AG08395 (cell line): ENCODE measurements at regions not wholly inside any gene's neighbourhood (a gene's known extent, or its start where the extent isn't known, plus 50 kb on each side); places are given as distances from the start of the nearest gene placed in this dataset.

Experiments
- DNase-seq: peaks from one replicate; pipeline ENCODE4 v3.0.0; 2012; ENCODE audit warnings: mixed read lengths, low spot score

- DNase-seq = no peak
These were observed 144.9 kb upstream of the CDH6 start for GRCh38 chr5:31048282-31049270.

GRCh38 chr5:31047621-31048020, 145.9 kb upstream of the CDH6 start:
- DNase-seq = no peak

- DNase-seq = no peak
These were observed 146.5 kb upstream of the CDH6 start for GRCh38 chr5:31047007-31047406.

GRCh38 chr5:31036411-31036810, 157.1 kb upstream of the CDH6 start:
- DNase-seq = no peak

GRCh38 chr5:31033295-31033694, 160.2 kb upstream of the CDH6 start:
- DNase-seq = no peak

- no peak for DNase-seq
These were observed 163.6 kb upstream of the CDH6 start for GRCh38 chr5:31029925-31030324.

- no peak for DNase-seq
These were observed 165.8 kb upstream of the CDH6 start for GRCh38 chr5:31027721-31028120.

- no peak for DNase-seq
These were observed 170.4 kb upstream of the CDH6 start for GRCh38 chr5:31023105-31023504.

GRCh38 chr5:31021181-31021624, 172.3 kb upstream of the CDH6 start:
- no peak for DNase-seq

- no peak for DNase-seq
These were observed 185.3 kb upstream of the CDH6 start for GRCh38 chr5:31008231-31008630.

- DNase-seq = no peak
These were observed 185.8 kb upstream of the CDH6 start for GRCh38 chr5:31007672-31008071.

- no peak for DNase-seq
These were observed 193.2 kb upstream of the CDH6 start for GRCh38 chr5:31000287-31000686.

- no peak for DNase-seq
These were observed 195.8 kb upstream of the CDH6 start for GRCh38 chr5:30997681-30998080.

- no peak for DNase-seq
These were observed 198.6 kb upstream of the CDH6 start for GRCh38 chr5:30994902-30995301.

GRCh38 chr5:30994176-30994575, 199.3 kb upstream of the CDH6 start:
- DNase-seq = no peak

GRCh38 chr5:30991462-30991861, 202.0 kb upstream of the CDH6 start:
- DNase-seq = no peak

- DNase-seq = no peak
These were observed 211.9 kb upstream of the CDH6 start for GRCh38 chr5:30981576-30981975.

- no peak for DNase-seq
These were observed 224.5 kb upstream of the CDH6 start for GRCh38 chr5:30968971-30969370.

- DNase-seq = no peak
These were observed 233.4 kb upstream of the CDH6 start for GRCh38 chr5:30960036-30960435.

- DNase-seq = no peak
These were observed 234.2 kb upstream of the CDH6 start for GRCh38 chr5:30959238-30959637.

GRCh38 chr5:30957591-30957990, 235.9 kb upstream of the CDH6 start:
- DNase-seq = no peak

GRCh38 chr5:30956251-30956650, 237.2 kb upstream of the CDH6 start:
- DNase-seq = no peak

GRCh38 chr5:30937070-30937469, 256.4 kb upstream of the CDH6 start:
- no peak for DNase-seq

- no peak for DNase-seq
These were observed 259.9 kb upstream of the CDH6 start for GRCh38 chr5:30933599-30933998.
